MCF 10A (cell line): ENCODE measurements at regions not wholly inside any gene's neighbourhood (a gene's known extent, or its start where the extent isn't known, plus 50 kb on each side); places are given as distances from the start of the nearest gene placed in this dataset.

ENCODE experiments used
- BruUV-seq: library from RNA; stranded (reverse); fragments of 400-500 nt; replicated peaks from 2 replicates; lab custom pipeline; 2021; lab: Mats Ljungman, UMichigan
- CTCF ChIA-PET: fragments of 300-600 bp; sonication (Branson Sonifier 250); formaldehyde crosslinking; extraction: SDS; loops from one replicate; lab custom pipeline; 2021; ENCODE audit warnings: antibody characterized with exemption, inconsistent platforms; lab: Yijun Ruan, JAX
- POLR2A ChIA-PET: fragments of 300-600, 350-650 bp; sonication (Branson Sonifier 250); formaldehyde crosslinking; extraction: SDS; loops from one replicate; lab custom pipeline; 2020; ENCODE audit warnings: antibody characterized with exemption, inconsistent platforms; lab: Yijun Ruan, JAX
- DNase-seq: peaks from one replicate; pipeline ENCODE4 v3.0.0-alpha.2; 2018; ENCODE audit not compliant: unreplicated experiment
- H3K27ac Mint-ChIP-seq: one replicate; pipeline ENCODE4 v1.8.0; 2022; ENCODE audit warnings: mild to moderate bottlenecking, low read depth, mixed read lengths; ENCODE audit not compliant: unreplicated experiment
- H3K27me3 Mint-ChIP-seq: one replicate; pipeline ENCODE4 v1.8.0; 2022; ENCODE audit warnings: mixed read lengths; ENCODE audit not compliant: insufficient read depth, unreplicated experiment
- H3K36me3 Mint-ChIP-seq: one replicate; pipeline ENCODE4 v1.8.0; 2022; ENCODE audit warnings: mild to moderate bottlenecking, moderate library complexity, mixed read lengths; ENCODE audit not compliant: insufficient read depth, unreplicated experiment
- H3K4me1 Mint-ChIP-seq: one replicate; pipeline ENCODE4 v1.8.0; 2022; ENCODE audit warnings: mixed read lengths; ENCODE audit not compliant: insufficient read depth, unreplicated experiment
- H3K4me3 Mint-ChIP-seq: one replicate; pipeline ENCODE4 v1.8.0; 2022; ENCODE audit warnings: mild to moderate bottlenecking, moderate library complexity, mixed read lengths; ENCODE audit not compliant: unreplicated experiment
- H3K9me3 Mint-ChIP-seq: one replicate; pipeline ENCODE4 v1.8.0; 2022; ENCODE audit warnings: mixed read lengths; ENCODE audit not compliant: unreplicated experiment
- intact Hi-C: fragments of 100-400 bp; cut with micrococcal nuclease; formaldehyde crosslinking; loops from 2 replicates; pipeline ENCODE4 v1.14.1; 2022
- TF ChIP-seq, protein P1 (sequence below): fragments of 200-600 bp; IDR thresholded peaks from one replicate; pipeline ENCODE4 v1.8.0; 2022; ENCODE audit warnings: antibody characterized with exemption, mild to moderate bottlenecking; ENCODE audit not compliant: unreplicated experiment

DNA sequence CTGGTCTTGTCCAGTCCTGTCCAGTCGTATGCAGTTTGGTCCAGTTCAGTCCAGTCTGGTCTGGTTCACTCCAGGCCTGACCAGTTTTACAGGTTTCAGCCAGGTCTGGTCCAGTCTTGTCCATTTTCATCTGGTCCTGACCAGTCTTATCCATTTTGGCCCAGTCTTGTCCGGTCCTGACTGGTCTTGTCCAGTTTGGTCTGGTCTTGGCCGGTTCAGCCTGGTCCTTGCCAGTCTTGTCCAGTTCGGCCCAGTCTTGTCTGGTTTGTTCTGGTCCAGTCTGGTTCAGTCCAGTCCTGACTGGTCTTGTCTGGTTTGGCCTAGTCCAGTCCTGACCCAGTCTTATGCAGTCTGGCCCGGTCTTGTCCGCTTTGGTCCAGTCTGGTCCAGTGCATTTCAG is 380.2 kb downstream of the OR4C45 start:
- Mint-ChIP-seq H3K4me1 (no peaks in the 10 kb centered on the region), H3K9me3 (peaks cover 8% of the 10 kb centered on the region), H3K36me3 (no peaks in the 10 kb centered on the region), H3K27ac (no peak overlapping the region), H3K4me3 (no peak overlapping the region), H3K27me3 (no peaks in the 10 kb centered on the region)
- ChIA-PET CTCF (no interaction called here), POLR2A (no interaction called here)
- TF ChIP-seq, protein P1, sequence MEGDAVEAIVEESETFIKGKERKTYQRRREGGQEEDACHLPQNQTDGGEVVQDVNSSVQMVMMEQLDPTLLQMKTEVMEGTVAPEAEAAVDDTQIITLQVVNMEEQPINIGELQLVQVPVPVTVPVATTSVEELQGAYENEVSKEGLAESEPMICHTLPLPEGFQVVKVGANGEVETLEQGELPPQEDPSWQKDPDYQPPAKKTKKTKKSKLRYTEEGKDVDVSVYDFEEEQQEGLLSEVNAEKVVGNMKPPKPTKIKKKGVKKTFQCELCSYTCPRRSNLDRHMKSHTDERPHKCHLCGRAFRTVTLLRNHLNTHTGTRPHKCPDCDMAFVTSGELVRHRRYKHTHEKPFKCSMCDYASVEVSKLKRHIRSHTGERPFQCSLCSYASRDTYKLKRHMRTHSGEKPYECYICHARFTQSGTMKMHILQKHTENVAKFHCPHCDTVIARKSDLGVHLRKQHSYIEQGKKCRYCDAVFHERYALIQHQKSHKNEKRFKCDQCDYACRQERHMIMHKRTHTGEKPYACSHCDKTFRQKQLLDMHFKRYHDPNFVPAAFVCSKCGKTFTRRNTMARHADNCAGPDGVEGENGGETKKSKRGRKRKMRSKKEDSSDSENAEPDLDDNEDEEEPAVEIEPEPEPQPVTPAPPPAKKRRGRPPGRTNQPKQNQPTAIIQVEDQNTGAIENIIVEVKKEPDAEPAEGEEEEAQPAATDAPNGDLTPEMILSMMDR, result no peak
- intact Hi-C loops, result no loop called here
- no peak for DNase-seq
- BruUV-seq, result no TSS peak

DNA sequence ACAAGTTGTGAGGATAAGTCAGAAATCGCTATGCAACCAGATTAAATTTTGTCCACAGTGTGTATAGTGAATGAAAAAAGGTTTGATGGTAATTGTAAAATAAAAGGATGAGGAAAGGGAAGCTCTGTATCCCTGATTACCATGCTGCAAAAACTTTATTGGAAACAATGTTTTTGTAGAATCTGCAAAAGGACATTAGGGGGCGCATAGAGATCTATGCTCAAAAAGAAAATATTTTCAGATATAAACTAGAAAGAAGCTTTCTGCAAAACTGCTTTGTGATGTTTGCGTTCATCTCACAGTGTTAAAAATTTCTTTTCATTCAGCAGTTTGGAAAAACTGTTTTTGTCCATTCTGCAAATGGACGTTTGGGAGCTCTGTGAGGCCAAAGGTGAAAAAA is 390.5 kb downstream of the OR4C45 start:
- no TSS peak for BruUV-seq
- POLR2A ChIA-PET, result interaction anchor here (1.1 kb wide), 1 partner anchor 18 kb away, joined by 3 read pairs; no protein-coding TSS in a partner anchor
- intact Hi-C loops, result no loop called here
- Mint-ChIP-seq H3K4me3 (no peak overlapping the region), H3K4me1 (no peaks in the 10 kb centered on the region), H3K27me3 (no peaks in the 10 kb centered on the region), H3K27ac (no peak overlapping the region), H3K36me3 (no peaks in the 10 kb centered on the region), H3K9me3 (no peaks in the 10 kb centered on the region)
- no peak for DNase-seq
- TF ChIP-seq, protein P1, result no peak
- CTCF ChIA-PET, result interaction anchor here (0.6 to 1.7 kb wide), 2 partner anchors 12 to 1203 kb away, joined by 3 to 4 read pairs; no protein-coding TSS in a partner anchor
